Heart right ventricle (tissue), 16 donors: ENCODE measurements at regions not wholly inside any gene's neighbourhood (a gene's known extent, or its start where the extent isn't known, plus 50 kb on each side); places are given as distances from the start of the nearest gene placed in this dataset.

Source experiments
- ATAC-seq, 8 donors: fragments of 200-7000 bp; cut with Tn5 transposase; one replicate each; pipeline ENCODE4 v1.9.1; 2020; ENCODE audit warnings: mild to moderate bottlenecking in 8 of 8, moderate library complexity in 8 of 8, moderate number of reproducible peaks in 1 of 8
- DNase-seq, 2 donors: peaks; one replicate each; pipeline ENCODE4 v3.0.0-alpha.2; 2020
- H3K27ac ChIP-seq, 10 donors: fragments of 200-600 bp; sonication (generic) in 2 of 10; one replicate each; pipeline versions ENCODE4 v1.5.0 to v1.8.0; 2020 to 2022; ENCODE audit warnings: mild to moderate bottlenecking in 3 of 10
- H3K27me3 ChIP-seq, 7 donors: fragments of 200-600 bp; one replicate each; pipeline ENCODE4 v1.8.0; 2021 to 2022; ENCODE audit warnings: mild to moderate bottlenecking in 2 of 7
- H3K36me3 ChIP-seq, 9 donors: fragments of 200-600 bp; sonication (generic) in 1 of 9; one replicate each; pipeline versions ENCODE4 v1.5.0 to v1.8.0; 2020 to 2022; ENCODE audit warnings: mild to moderate bottlenecking in 2 of 9
- H3K4me1 ChIP-seq, 9 donors: fragments of 200-600 bp; sonication (generic) in 1 of 9; one replicate each; pipeline versions ENCODE4 v1.5.0 to v1.8.0; 2020 to 2022; ENCODE audit warnings: mild to moderate bottlenecking in 4 of 9
- H3K4me3 ChIP-seq, 10 donors: fragments of 200-600 bp; sonication (generic) in 2 of 10; one replicate each; pipeline versions ENCODE4 v1.5.0 to v1.8.0; 2020 to 2022; ENCODE audit warnings: mild to moderate bottlenecking in 7 of 10, moderate library complexity in 2 of 10
- H3K9me3 ChIP-seq, 11 donors: fragments of 200-600 bp in 10 of 11; sonication (generic) in 2 of 11; one replicate each; pipeline versions ENCODE4 v1.5.0 to v1.8.0; 2013 to 2022; ENCODE audit warnings: mild to moderate bottlenecking in 2 of 11, control low read depth in 1 of 11, moderate library complexity in 1 of 11
- WGBS, 2 donors: extraction: QIAGEN DNeasy Blood & Tissue Kit; methylation state at CpG; one replicate each; pipeline ENCODE4 v1.1.7; 2013; ENCODE audit warnings: inconsistent platforms in 1 of 2; 5-methylcytosine and 5-hydroxymethylcytosine counted together
- intact Hi-C, 10 donors: fragments of 100-400 bp; cut with DNase I; formaldehyde crosslinking; loops; one replicate each; pipeline versions ENCODE4 v1.11.1 to v1.14.2; 2022
- TF ChIP-seq, protein P1 (sequence below), 9 donors: fragments of 200-600 bp; sonication (generic) in 2 of 9; IDR thresholded peaks; one replicate each; pipeline versions ENCODE4 v1.5.0 to v1.8.0; 2021 to 2022; ENCODE audit warnings: antibody characterized with exemption in 9 of 9, mild to moderate bottlenecking in 5 of 9, moderate library complexity in 1 of 9
- donor health status: Arrhythmogenic right ventricular cardiomyopathy.
- donor health status: ischemic (EF 13 %, LVEDD 7.1; RV severe dilation, severe dysfunction).
- donor health status: healthy with polysubstance abuse.
- donor health status: DM: no; HTN: yes; CAD: no.
- donor health status: DM: no; HTN: no; CAD: no.
- donor health status: ischemic (EF 25% LVEDD 6.9; RV normal size, moderate dysfunction).
- donor health status: ischemic (EF 25% LVEDD 5.7; RV mildly dilated, moderate dysfunction).
- donor health status: healthy.
- donor health status: DM: yes; HTN: yes; CAD: no.
- donor health status: Ischemic cardiomyopathy.
- donor health status: ischemic (EF 35%, LVEDD 5.7; RV mildly dilated, moderate dysfunction).
- donor health status: nonischemic (EF 11% LVEDD 7.7; RV severe dilation, severe dysfunction).
- donor health status: DM: yes; HTN: yes; CAD: no.
- donor health status: PGD.
- donor health status: ischemic (EF 29% LVEDD 5.4; RV normal size, mild dysfunction).
- donor health status: nonischemic (EF 23%, LVEDD 6.1; RV moderate dilation, normal function).

GRCh38 chr14:99015833-99016232, 256.2 kb downstream of the BCL11B start:
- intact Hi-C loops: no loop called here
- Histone ChIP-seq H3K27ac (no peak overlapping the region), H3K36me3 (no peaks in the 10 kb centered on the region), H3K27me3 (peaks cover 0 to 24% (median 0%) of the 10 kb centered on the region in 7 donors), H3K9me3 (peaks cover 0 to 4% (median 0%) of the 10 kb centered on the region in 11 donors), H3K4me3 (no peak overlapping the region), H3K4me1 (no peaks in the 10 kb centered on the region)
- 70 to 78% methylated on average over 14 of the region's 14 CpGs for WGBS, 2 donors
- DNase-seq (no peak), ATAC-seq (no peak)
- TF ChIP-seq, protein P1, sequence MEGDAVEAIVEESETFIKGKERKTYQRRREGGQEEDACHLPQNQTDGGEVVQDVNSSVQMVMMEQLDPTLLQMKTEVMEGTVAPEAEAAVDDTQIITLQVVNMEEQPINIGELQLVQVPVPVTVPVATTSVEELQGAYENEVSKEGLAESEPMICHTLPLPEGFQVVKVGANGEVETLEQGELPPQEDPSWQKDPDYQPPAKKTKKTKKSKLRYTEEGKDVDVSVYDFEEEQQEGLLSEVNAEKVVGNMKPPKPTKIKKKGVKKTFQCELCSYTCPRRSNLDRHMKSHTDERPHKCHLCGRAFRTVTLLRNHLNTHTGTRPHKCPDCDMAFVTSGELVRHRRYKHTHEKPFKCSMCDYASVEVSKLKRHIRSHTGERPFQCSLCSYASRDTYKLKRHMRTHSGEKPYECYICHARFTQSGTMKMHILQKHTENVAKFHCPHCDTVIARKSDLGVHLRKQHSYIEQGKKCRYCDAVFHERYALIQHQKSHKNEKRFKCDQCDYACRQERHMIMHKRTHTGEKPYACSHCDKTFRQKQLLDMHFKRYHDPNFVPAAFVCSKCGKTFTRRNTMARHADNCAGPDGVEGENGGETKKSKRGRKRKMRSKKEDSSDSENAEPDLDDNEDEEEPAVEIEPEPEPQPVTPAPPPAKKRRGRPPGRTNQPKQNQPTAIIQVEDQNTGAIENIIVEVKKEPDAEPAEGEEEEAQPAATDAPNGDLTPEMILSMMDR (IDR thresholded peaks at IDR 0.05): no peak

DNA sequence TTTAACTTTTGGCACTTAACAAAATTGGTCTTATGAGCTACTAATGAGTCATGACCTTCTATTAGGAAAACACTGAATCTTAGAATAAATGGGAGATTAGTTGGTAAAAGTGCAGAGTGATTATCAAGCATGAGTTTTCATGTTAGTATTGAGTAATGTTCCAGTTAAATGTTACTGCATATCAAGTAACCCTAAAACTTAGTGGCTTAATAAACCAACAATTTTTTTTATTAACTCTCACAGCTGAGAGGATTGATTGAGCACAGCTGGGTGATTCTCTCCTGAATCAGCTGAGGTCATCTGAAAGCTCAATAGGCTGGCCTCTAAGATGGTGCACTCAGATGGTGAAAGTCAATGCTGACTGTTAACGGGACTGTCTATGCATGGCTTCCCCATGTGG, 248.6 kb downstream of the BCL11B start:
- no peak overlapping the region for H3K27ac ChIP-seq
- no peaks in the 10 kb centered on the region for H3K36me3 ChIP-seq
- 26 to 43% methylated on average over 1 of the region's 1 CpG for WGBS, 2 donors
- intact Hi-C loops: no loop called here
- H3K9me3 ChIP-seq: peaks cover 0 to 4% (median 0%) of the 10 kb centered on the region in 11 donors
- ATAC-seq (no peak), DNase-seq (no peak)
- peaks cover 0 to 6% (median 0%) of the 10 kb centered on the region in 9 donors for H3K4me1 ChIP-seq
- H3K27me3 ChIP-seq: peaks cover 0 to 8% (median 0%) of the 10 kb centered on the region in 7 donors
- TF ChIP-seq, protein P1 (IDR thresholded peaks at IDR 0.05): no peak
- no peak overlapping the region for H3K4me3 ChIP-seq

DNA sequence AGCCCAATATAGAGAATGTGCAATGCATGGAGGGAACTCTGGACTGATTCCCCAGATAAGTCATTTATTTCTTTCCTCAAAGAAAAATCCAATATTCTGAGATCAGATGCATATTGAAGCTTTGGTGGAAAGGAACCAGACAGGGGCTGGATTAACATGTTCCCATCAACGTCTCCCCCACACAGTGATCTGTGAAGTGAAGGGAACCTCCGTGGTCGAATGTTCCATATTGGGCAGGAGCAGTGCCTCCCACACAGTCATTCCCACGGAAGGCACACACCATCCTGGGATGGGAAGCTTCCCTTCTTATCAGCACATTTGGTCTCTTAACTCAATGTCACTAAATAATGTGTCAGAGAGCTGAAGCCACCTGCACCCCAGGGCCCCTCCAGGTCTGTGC, 247.1 kb downstream of the BCL11B start:
- DNase-seq (no peak), ATAC-seq (no peak)
- H3K4me1 ChIP-seq: peaks cover 0 to 6% (median 0%) of the 10 kb centered on the region in 9 donors
- H3K4me3 ChIP-seq: no peak overlapping the region
- H3K27ac ChIP-seq: no peak overlapping the region
- H3K36me3 ChIP-seq: no peaks in the 10 kb centered on the region
- WGBS, 2 donors: 42 to 63% methylated on average over 4 of the region's 4 CpGs
- intact Hi-C loops: no loop called here
- peaks cover 0 to 10% (median 1%) of the 10 kb centered on the region in 7 donors for H3K27me3 ChIP-seq
- TF ChIP-seq, protein P1 (IDR thresholded peaks at IDR 0.05): no peak
- H3K9me3 ChIP-seq: no peaks in the 10 kb centered on the region

DNA sequence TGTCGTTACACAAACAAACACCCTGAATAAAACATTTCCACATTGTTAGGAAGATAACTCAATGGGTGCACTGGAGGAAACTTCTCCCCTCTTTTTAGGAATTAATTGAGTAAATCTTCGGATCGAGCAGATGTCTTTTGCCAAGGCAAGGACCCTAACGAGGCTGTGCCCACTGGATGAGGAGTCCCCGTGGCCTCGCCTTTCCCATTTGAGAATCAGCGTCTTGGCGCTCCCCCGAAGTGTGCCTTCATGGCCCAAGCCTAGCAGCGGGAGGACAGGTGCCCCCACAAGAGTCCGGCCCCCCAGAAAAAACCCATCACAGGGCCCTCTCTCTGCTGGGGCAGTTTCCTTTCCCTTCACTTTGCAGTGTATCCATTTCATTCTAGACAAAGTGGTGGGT, 246.6 kb downstream of the BCL11B start:
- TF ChIP-seq, protein P1 (IDR thresholded peaks at IDR 0.05): no peak
- intact Hi-C loops: no loop called here
- no peaks in the 10 kb centered on the region for H3K36me3 ChIP-seq
- DNase-seq: no peak
- H3K4me3 ChIP-seq: no peak overlapping the region
- H3K27ac ChIP-seq: no peak overlapping the region
- no peak for ATAC-seq
- peaks cover 0 to 6% (median 0%) of the 10 kb centered on the region in 9 donors for H3K4me1 ChIP-seq
- H3K27me3 ChIP-seq: peaks cover 0 to 13% (median 0%) of the 10 kb centered on the region in 7 donors
- 89 to 90% methylated on average over 11 of the region's 11 CpGs for WGBS, 2 donors
- no peaks in the 10 kb centered on the region for H3K9me3 ChIP-seq
